Choroid plexus epithelial cell (primary cell): ENCODE measurements at regions not wholly inside any gene's neighbourhood (a gene's known extent, or its start where the extent isn't known, plus 50 kb on each side); places are given as distances from the start of the nearest gene placed in this dataset.

Source experiments
- DNase-seq: peaks from one replicate; pipeline ENCODE4 v3.0.0-alpha.2; 2010; ENCODE audit warnings: low read depth
- H3K4me3 ChIP-seq: 2 replicates; pipeline ENCODE4 v1.5.1; 2011; ENCODE audit warnings: low read depth, mild to moderate bottlenecking, control low read depth, low read length, moderate library complexity
- CTCF ChIP-seq: conservative IDR thresholded peaks from 2 replicates; pipeline ENCODE4 v1.5.1; 2011; ENCODE audit warnings: low read depth, mild to moderate bottlenecking, control low read depth, inconsistent platforms, low read length, moderate library complexity

GRCh38 chr5:92969191-92969780, 611.7 kb downstream of the NR2F1-AS1 start:
- no peak overlapping the region for H3K4me3 ChIP-seq
- DNase-seq: no peak
- no peak for TF ChIP-seq CTCF

DNA sequence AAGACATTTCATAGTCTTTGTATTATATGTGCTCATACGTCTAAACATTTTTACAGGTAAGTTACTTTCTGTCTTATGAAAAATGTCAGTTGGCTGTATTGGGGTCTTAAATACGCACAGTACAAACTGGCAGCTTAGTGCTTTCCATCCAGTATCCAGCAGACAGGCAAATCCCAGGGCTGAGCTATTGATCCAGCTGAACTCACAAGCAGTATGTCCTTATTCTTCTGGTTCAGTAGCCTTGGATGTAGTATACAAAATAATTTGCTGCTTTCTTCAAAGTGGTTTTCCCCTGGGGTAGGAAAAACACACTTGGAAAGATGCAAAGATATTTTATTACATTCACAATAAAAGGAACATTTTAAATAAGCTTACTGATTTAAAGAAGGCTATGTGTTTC, 617.2 kb downstream of the NR2F1-AS1 start:
- DNase-seq: no peak
- H3K4me3 ChIP-seq: no peak overlapping the region
- TF ChIP-seq CTCF: no peak

DNA sequence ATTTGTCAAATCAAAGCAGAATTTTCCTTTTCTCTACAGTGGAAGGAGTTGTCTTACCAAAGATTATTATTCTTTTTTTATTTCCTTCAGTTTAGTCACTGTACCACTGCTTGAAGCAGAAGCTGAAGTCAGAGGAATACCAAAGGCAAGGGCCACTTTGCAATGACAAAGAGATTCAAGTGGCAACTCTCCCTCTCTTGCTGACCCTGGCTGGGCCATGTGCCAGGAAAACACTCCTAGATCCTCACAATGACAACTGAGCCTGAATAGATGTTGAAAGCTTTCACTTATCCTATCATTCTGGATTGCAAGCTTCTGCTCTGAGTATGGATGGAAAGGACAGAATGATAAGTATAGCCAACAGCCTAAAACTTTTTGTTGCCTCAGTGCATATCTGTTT, 618.3 kb downstream of the NR2F1-AS1 start:
- no peak for TF ChIP-seq CTCF
- no peak for DNase-seq
- no peak overlapping the region for H3K4me3 ChIP-seq

GRCh38 chr5:92956886-92957285, 624.1 kb downstream of the NR2F1-AS1 start:
- no peak for TF ChIP-seq CTCF
- H3K4me3 ChIP-seq: no peak overlapping the region
- peak; percentile 73 for DNase-seq

DNA sequence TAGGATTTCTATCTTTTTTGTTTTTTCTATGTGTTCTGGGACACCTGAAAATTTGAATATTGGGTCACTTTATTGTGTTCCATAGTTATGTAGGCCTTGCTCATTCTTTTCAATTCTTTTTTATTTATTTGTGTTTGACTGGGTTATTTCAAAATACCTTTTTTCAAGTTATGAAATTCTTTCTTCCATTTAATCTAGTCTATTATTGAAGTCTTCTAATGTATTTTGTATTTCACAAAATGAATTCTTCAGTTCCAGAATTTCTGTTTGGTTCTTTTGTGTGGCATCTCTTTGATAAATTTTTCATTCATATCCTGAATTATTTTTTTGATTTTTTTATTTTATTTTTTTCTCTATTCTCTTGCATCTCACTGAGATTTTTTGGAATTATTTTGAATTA, 628.8 kb downstream of the NR2F1-AS1 start:
- TF ChIP-seq CTCF: no peak
- H3K4me3 ChIP-seq: no peak overlapping the region
- DNase-seq: no peak

GRCh38 chr5:92951746-92952145, 629.3 kb downstream of the NR2F1-AS1 start:
- no peak overlapping the region for H3K4me3 ChIP-seq
- no peak for DNase-seq
- TF ChIP-seq CTCF: no peak

GRCh38 chr5:92946546-92946945, 634.5 kb downstream of the NR2F1-AS1 start:
- no peak for DNase-seq
- TF ChIP-seq CTCF: no peak
- H3K4me3 ChIP-seq: no peak overlapping the region
